GM12878 (cell line): ENCODE measurements at regions not wholly inside any gene's neighbourhood (a gene's known extent, or its start where the extent isn't known, plus 50 kb on each side); places are given as distances from the start of the nearest gene placed in this dataset.

Experiments
- ATAC-seq: fragments of 200-7000 bp; cut with Tn5 transposase; 3 replicates; pipeline ENCODE4 v1.9.1; 2020; ENCODE audit warnings: mild to moderate bottlenecking, moderate library complexity
- BruUV-seq: library from RNA; stranded (reverse); fragments of 400-500 nt; replicated peaks from 2 replicates; lab custom pipeline; 2021; lab: Mats Ljungman, UMichigan
- CTCF ChIA-PET: fragments of 300-600 bp; sonication (Branson Sonifier 250); formaldehyde crosslinking; extraction: SDS; loops from one replicate; lab custom pipeline; 2021; ENCODE audit warnings: inconsistent platforms; lab: Yijun Ruan, JAX
- POLR2A ChIA-PET: fragments of 350-600 bp; formaldehyde crosslinking; extraction: SDS; loops from one replicate; lab custom pipeline; 2021; ENCODE audit warnings: inconsistent platforms; lab: Charles Lee
- RAD21 ChIA-PET: fragments of 300-600 bp; sonication (Branson Sonifier 250); formaldehyde crosslinking; loops from one replicate; lab custom pipeline; 2023; ENCODE audit warnings: antibody characterized with exemption; ENCODE audit not compliant: unreplicated experiment; lab: Charles Lee
- SMC1A ChIA-PET: fragments of 300-600 bp; sonication (Branson Sonifier 250); formaldehyde crosslinking; loops from one replicate; lab custom pipeline; 2023; ENCODE audit not compliant: unreplicated experiment, uncharacterized antibody; lab: Charles Lee
- DNase-seq: peaks from one replicate; pipeline ENCODE4 v3.0.0-alpha.2; 2011; ENCODE audit warnings: low read depth, low spot score
- FAIRE-seq: peaks from 3 replicates; lab custom pipeline; 2011; peaks lifted over from hg19 to GRCh38; lab: Jason Lieb, UNC
- H2AFZ ChIP-seq: 2 replicates; pipeline ENCODE4 v1.6.0; 2011; ENCODE audit warnings: low read depth, low read length, control low read depth; ENCODE audit not compliant: control insufficient read depth
- H3K27ac ChIP-seq: 2 replicates; pipeline ENCODE4 v1.5.1; 2011; ENCODE audit warnings: control low read depth; ENCODE audit not compliant: control insufficient read depth, insufficient read depth
- H3K27me3 ChIP-seq, 2 experiments: replicated peaks in 1 of 2; 2 replicates each; pipeline versions ENCODE4 v1.6.0 to v1.6.1; 2011; ENCODE audit warnings: low read length in 1 of 2; ENCODE audit not compliant: control insufficient read depth in 2 of 2, insufficient read depth in 2 of 2
- H3K36me3 ChIP-seq, 2 experiments: 2 replicates each; pipeline ENCODE4 v1.5.1; 2011; ENCODE audit warnings: low read length in 1 of 2; ENCODE audit not compliant: control insufficient read depth in 2 of 2, insufficient read depth in 2 of 2
- H3K4me1 ChIP-seq: 2 replicates; pipeline ENCODE4 v1.6.1; 2011; ENCODE audit warnings: mild to moderate bottlenecking, low read length, moderate library complexity, mixed read lengths; ENCODE audit not compliant: control insufficient read depth, insufficient read depth
- H3K4me2 ChIP-seq: 2 replicates; pipeline ENCODE4 v1.6.0; 2011; ENCODE audit warnings: control low read depth; ENCODE audit not compliant: control insufficient read depth, insufficient read depth
- H3K4me3 ChIP-seq: fragments of 200-600 bp; sonication (generic); 2 replicates; pipeline ENCODE4 v1.5.1; 2016
- H3K79me2 ChIP-seq: 2 replicates; pipeline ENCODE4 v1.6.0; 2011; ENCODE audit warnings: low read length; ENCODE audit not compliant: control insufficient read depth, insufficient read depth
- H3K9ac ChIP-seq: 2 replicates; pipeline ENCODE4 v1.8.0; 2011; ENCODE audit warnings: low read length, control low read depth, mixed read lengths; ENCODE audit not compliant: control insufficient read depth, insufficient read depth
- H3K9me3 ChIP-seq: replicated peaks from 3 replicates; pipeline ENCODE4 v1.5.1; 2011; ENCODE audit warnings: mild to moderate bottlenecking, low read length; ENCODE audit not compliant: control insufficient read depth, insufficient read depth
- H4K20me1 ChIP-seq: 2 replicates; pipeline ENCODE4 v1.6.0; 2011; ENCODE audit not compliant: control insufficient read depth, insufficient read depth
- CUX1 ChIP-seq: IDR thresholded peaks from 2 replicates; pipeline ENCODE4 v1.6.1; 2012; ENCODE audit warnings: improper control_type of control experiment, low read depth, low read length; ENCODE audit not compliant: insufficient replicate concordance
- E2F4 ChIP-seq: IDR thresholded peaks from 2 replicates; pipeline ENCODE4 v1.6.1; 2012; ENCODE audit warnings: low read depth, low read length, improper control_type of control experiment
- HDAC2 ChIP-seq: fragments of 200-600 bp; sonication (generic); IDR thresholded peaks from 2 replicates; pipeline ENCODE4 v1.6.1; 2017
- IRF5 ChIP-seq: fragments of 450-650 bp; IDR thresholded peaks from 2 replicates; pipeline ENCODE4 v1.6.1; 2017; ENCODE audit warnings: borderline replicate concordance
- MAX ChIP-seq: IDR thresholded peaks from 2 replicates; pipeline ENCODE4 v1.6.1; 2012; ENCODE audit warnings: low read depth, low read length, improper control_type of control experiment
- NFIC ChIP-seq: IDR thresholded peaks from 2 replicates; pipeline ENCODE4 v1.6.1; 2012; ENCODE audit warnings: low read depth, mild to moderate bottlenecking, inconsistent platforms, low read length, moderate library complexity
- NR2C1 ChIP-seq: fragments of 450-650 bp; IDR thresholded peaks from 2 replicates; pipeline ENCODE4 v1.6.1; 2017; ENCODE audit warnings: antibody characterized with exemption, mild to moderate bottlenecking, moderate library complexity
- RCOR1 ChIP-seq: conservative IDR thresholded peaks from 2 replicates; pipeline ENCODE4 v1.6.1; 2012; ENCODE audit warnings: low read depth, low read length, improper control_type of control experiment
- RUNX3 ChIP-seq: IDR thresholded peaks from 2 replicates; pipeline ENCODE4 v1.6.1; 2012; ENCODE audit warnings: low read length, inconsistent platforms
- SKIL ChIP-seq: fragments of 450-650 bp; IDR thresholded peaks from 2 replicates; pipeline ENCODE4 v1.6.1; 2017; ENCODE audit warnings: mild to moderate bottlenecking, low read depth, inconsistent platforms; ENCODE audit not compliant: poor library complexity, severe bottlenecking
- SMARCA5 ChIP-seq: fragments of 450-650 bp; IDR thresholded peaks from 2 replicates; pipeline ENCODE4 v1.6.1; 2017; ENCODE audit warnings: mild to moderate bottlenecking
- USF2 ChIP-seq: IDR thresholded peaks from 2 replicates; pipeline ENCODE4 v1.6.1; 2011; ENCODE audit warnings: low read depth, low read length, improper control_type of control experiment, borderline replicate concordance
- ZNF274 ChIP-seq: IDR thresholded peaks from one replicate; pipeline ENCODE4 v1.8.0; 2011; ENCODE audit not compliant: insufficient read length, insufficient read depth
- WGBS: methylation state at CpG from one replicate; pipeline ENCODE4 v1.1.6; 2016; ENCODE audit warnings: low lambda C conversion rate; ENCODE audit not compliant: insufficient replicate concordance, insufficient coverage; ENCODE audit errors: missing lambda C conversion rate; 5-methylcytosine and 5-hydroxymethylcytosine counted together
- in situ Hi-C: fragments of 300-500 bp; cut with MboI; formaldehyde crosslinking; loops from 9 replicates; pipeline ENCODE4 v1.14.3; 2018; ENCODE audit warnings: mixed read lengths
- intact Hi-C: fragments of 100-400 bp; cut with micrococcal nuclease; formaldehyde crosslinking; loops from one replicate; pipeline ENCODE4 v1.14.2; 2022; ENCODE audit not compliant: unreplicated experiment

- TF ChIP-seq CUX1 (no peak), RCOR1 (no peak), HDAC2 (no peak), SMARCA5 (no peak), E2F4 (no peak), MAX (no peak)
Observed at GRCh38 chr5:12320331-12320730, 416.1 kb upstream of the CTNND2 start (continued).

- BruUV-seq, result no TSS peak
- RAD21 ChIA-PET, result no interaction called here
- SMC1A ChIA-PET, result interaction anchor here (0.7 kb wide), 1 partner anchor 249 kb away, joined by 3 read pairs; no protein-coding TSS in a partner anchor
- DNase-seq (no peak), FAIRE-seq (no peak), ATAC-seq (no peak; the same call in 2 of the 3 replicates)
- CTCF ChIA-PET, result no interaction called here
- intact Hi-C loops (no loop called here), in situ Hi-C loops (no loop called here)
- Histone ChIP-seq H3K27ac (no peak overlapping the region), H3K4me1 (no peaks in the 10 kb centered on the region), H3K9me3 (no peaks in the 10 kb centered on the region; the same call in 2 of the 3 replicates), H2AFZ (no peak overlapping the region), H4K20me1 (no peaks in the 10 kb centered on the region), H3K9ac (no peak overlapping the region), H3K4me3 (no peak overlapping the region), H3K79me2 (no peaks in the 10 kb centered on the region), H3K36me3 (no peaks in the 10 kb centered on the region), H3K4me2 (no peak overlapping the region), H3K27me3 (no peaks in the 10 kb centered on the region)
- POLR2A ChIA-PET, result no interaction called here
- 5% methylated on average over 1 of the region's 1 CpG for WGBS
- no peak for TF ChIP-seq USF2
- TF ChIP-seq NFIC, result no peak
- TF ChIP-seq IRF5, result no peak
- TF ChIP-seq ZNF274, result no peak
- no peak for TF ChIP-seq NR2C1
- TF ChIP-seq SKIL, result no peak
- TF ChIP-seq RUNX3, result no peak
Observed at GRCh38 chr5:12316812-12317211, 412.6 kb upstream of the CTNND2 start.
